ENCODE measurements at regions not wholly inside any gene's neighbourhood (a gene's known extent, or its start where the extent isn't known, plus 50 kb on each side); places are given as distances from the start of the nearest gene placed in this dataset.

DNA sequence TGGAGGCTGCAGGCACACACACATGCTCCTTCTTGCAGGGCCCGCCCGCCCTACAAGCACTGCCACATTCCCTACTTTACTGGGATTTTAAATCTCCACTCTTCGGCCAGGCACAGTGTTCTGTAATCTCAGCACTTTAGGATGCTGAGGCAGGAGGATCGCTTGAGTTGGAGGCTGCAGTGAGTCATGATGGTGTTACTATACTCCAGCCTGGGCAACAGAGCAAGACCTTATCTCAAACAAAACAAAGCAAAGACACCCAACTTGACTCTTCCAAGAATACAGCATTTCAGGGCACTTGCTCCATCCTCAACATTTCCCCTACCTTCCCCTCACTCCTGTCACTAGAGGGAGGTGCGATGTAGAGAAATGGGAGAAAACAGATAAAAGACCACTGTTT, 194.0 kb downstream of the MYLK4 start:
- no peaks in the 10 kb centered on the region for H3K27me3 ChIP-seq (replicated peaks)
- peak; percentile 71 for DNase-seq
- TF ChIP-seq, protein P1, sequence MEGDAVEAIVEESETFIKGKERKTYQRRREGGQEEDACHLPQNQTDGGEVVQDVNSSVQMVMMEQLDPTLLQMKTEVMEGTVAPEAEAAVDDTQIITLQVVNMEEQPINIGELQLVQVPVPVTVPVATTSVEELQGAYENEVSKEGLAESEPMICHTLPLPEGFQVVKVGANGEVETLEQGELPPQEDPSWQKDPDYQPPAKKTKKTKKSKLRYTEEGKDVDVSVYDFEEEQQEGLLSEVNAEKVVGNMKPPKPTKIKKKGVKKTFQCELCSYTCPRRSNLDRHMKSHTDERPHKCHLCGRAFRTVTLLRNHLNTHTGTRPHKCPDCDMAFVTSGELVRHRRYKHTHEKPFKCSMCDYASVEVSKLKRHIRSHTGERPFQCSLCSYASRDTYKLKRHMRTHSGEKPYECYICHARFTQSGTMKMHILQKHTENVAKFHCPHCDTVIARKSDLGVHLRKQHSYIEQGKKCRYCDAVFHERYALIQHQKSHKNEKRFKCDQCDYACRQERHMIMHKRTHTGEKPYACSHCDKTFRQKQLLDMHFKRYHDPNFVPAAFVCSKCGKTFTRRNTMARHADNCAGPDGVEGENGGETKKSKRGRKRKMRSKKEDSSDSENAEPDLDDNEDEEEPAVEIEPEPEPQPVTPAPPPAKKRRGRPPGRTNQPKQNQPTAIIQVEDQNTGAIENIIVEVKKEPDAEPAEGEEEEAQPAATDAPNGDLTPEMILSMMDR (IDR thresholded peaks at IDR 0.05; ENCODE audit: low read depth, low read length, missing control alignments), result no peak

DNA sequence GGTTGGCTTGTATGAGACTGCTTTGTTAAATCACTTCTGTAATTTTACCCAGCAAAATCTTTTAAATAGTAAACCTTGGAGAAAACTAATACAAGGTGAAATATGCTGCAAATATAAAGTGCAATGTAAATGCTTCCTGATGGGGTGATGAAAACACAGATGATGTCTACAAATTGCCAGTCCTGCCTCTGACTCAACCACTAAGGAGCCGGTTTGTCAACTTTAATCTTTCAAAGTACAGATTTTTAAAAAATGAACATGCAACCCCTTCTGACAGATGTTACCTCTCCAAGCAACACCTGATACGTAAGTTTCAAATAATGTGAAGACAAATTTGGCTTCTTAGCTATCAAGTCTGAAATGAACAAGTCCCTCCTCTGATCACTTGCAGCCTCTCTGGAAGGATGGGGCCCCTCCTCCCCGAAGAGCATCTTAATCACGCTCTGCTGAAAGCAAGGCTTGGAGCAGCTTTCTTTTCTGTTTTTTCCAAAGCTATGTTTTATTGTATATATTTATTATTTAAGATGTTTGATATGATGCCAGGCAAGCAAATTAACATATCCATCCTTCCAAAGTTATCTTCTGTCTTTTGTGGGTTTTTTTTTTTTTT, 196.0 kb downstream of the MYLK4 start:
- Histone ChIP-seq H3K27ac (no peak overlapping the region), H3K36me3 (replicated peaks) (no peaks in the 10 kb centered on the region), H3K4me3 (ENCODE audit: low read depth, low read length) (no peak overlapping the region), H3K27me3 (replicated peaks) (no peaks in the 10 kb centered on the region)
- TF ChIP-seq, protein P1 (IDR thresholded peaks at IDR 0.05; ENCODE audit: low read depth, low read length, missing control alignments), result no peak
- in situ Hi-C loops (cut with HindIII; ENCODE audit: low pct_ligation_motif_present, low sequenced_read_pairs), result no loop called here
- no peak for DNase-seq

More for the DNA sequence above, 194.0 kb downstream of the MYLK4 start:
- in situ Hi-C loops (cut with HindIII; ENCODE audit: low pct_ligation_motif_present, low sequenced_read_pairs), result no loop called here
- H3K4me3 ChIP-seq (ENCODE audit: low read depth, low read length), result no peak overlapping the region
- H3K36me3 ChIP-seq (replicated peaks), result no peaks in the 10 kb centered on the region
- H3K27ac ChIP-seq, result no peak overlapping the region

GRCh38 chr6:2552526-2553154, 198.1 kb downstream of the MYLK4 start:
- Histone ChIP-seq H3K36me3 (replicated peaks) (no peaks in the 10 kb centered on the region), H3K4me3 (ENCODE audit: low read depth, low read length) (no peak overlapping the region), H3K27ac (no peak overlapping the region), H3K27me3 (replicated peaks) (no peaks in the 10 kb centered on the region)
- in situ Hi-C loops (cut with HindIII; ENCODE audit: low pct_ligation_motif_present, low sequenced_read_pairs), result no loop called here
- DNase-seq, result no peak
- TF ChIP-seq, protein P1 (IDR thresholded peaks at IDR 0.05; ENCODE audit: low read depth, low read length, missing control alignments), result no peak

DNA sequence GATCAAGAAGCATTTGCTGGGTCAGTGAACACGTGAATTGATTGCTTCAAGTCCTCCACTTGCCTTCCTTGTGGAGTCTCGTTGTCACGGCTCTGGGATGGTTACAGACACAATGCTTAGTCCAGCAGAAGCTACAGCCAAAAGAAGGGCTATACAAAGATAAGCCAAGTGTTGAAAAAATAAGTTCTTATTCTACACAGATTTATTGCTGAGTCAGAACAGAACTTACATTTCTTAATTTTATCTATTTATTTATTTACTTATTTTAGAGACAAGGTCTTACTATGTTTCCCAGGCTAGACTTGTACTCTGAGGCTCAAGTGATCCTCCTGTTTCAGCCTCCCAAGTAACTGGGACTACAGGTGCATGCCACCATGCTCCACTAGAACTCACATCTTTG, 199.0 kb downstream of the MYLK4 start:
- DNase-seq, result no peak
- Histone ChIP-seq H3K27ac (no peak overlapping the region), H3K36me3 (replicated peaks) (no peaks in the 10 kb centered on the region), H3K4me3 (ENCODE audit: low read depth, low read length) (no peak overlapping the region), H3K27me3 (replicated peaks) (no peaks in the 10 kb centered on the region)
- TF ChIP-seq, protein P1 (IDR thresholded peaks at IDR 0.05; ENCODE audit: low read depth, low read length, missing control alignments), result no peak
- in situ Hi-C loops (cut with HindIII; ENCODE audit: low pct_ligation_motif_present, low sequenced_read_pairs), result no loop called here

DNA sequence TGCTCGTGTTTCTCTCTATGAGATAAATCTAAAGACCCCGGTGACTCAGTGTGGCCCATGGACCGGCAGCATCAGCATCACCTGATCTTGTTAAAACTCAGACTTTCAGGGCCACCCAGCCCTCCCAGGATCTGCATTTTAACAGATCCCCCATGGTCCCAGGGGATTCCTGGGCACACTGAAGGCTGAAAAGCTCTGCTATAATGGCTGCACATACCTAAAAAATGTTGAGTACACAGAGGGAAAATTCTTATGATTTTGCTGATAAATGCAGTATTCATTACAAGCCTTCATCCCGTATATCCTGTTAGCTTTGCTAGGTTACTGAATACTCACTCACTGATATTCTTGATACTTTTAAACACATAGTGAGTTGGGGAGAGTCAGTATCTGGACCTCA, 200.5 kb downstream of the MYLK4 start:
- Histone ChIP-seq H3K27ac (no peak overlapping the region), H3K4me3 (ENCODE audit: low read depth, low read length) (no peak overlapping the region), H3K36me3 (replicated peaks) (no peaks in the 10 kb centered on the region), H3K27me3 (replicated peaks) (no peaks in the 10 kb centered on the region)
- DNase-seq, result no peak
- TF ChIP-seq, protein P1 (IDR thresholded peaks at IDR 0.05; ENCODE audit: low read depth, low read length, missing control alignments), result no peak
- in situ Hi-C loops (cut with HindIII; ENCODE audit: low pct_ligation_motif_present, low sequenced_read_pairs), result no loop called here

DNA sequence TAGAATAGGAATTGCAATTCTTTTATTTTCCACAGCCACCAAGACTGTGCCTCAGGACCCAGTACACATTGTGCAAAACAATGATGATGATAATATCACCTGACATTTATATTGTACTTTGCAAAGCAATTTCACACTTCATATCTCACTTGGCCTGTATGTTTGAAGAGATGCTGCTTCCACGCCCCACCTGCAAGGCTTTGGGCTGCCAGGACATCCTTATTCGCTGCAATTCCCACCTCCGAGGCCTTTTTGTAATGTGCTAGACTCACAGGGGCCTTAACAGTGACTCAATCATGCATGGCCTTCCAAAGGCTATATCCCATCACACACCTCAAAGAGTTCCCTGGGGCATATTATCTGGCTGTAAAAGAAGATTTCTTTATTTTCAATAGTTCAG, 200.9 kb downstream of the MYLK4 start:
- H3K36me3 ChIP-seq (replicated peaks), result no peaks in the 10 kb centered on the region
- no peaks in the 10 kb centered on the region for H3K27me3 ChIP-seq (replicated peaks)
- H3K27ac ChIP-seq, result no peak overlapping the region
- no peak for DNase-seq
- in situ Hi-C loops (cut with HindIII; ENCODE audit: low pct_ligation_motif_present, low sequenced_read_pairs), result no loop called here
- no peak overlapping the region for H3K4me3 ChIP-seq (ENCODE audit: low read depth, low read length)
- TF ChIP-seq, protein P1 (IDR thresholded peaks at IDR 0.05; ENCODE audit: low read depth, low read length, missing control alignments), result no peak
